HG02981 (cell line): ENCODE measurements at regions not wholly inside any gene's neighbourhood (a gene's known extent, or its start where the extent isn't known, plus 50 kb on each side); places are given as distances from the start of the nearest gene placed in this dataset.

Experiments used
- ATAC-seq: cut with Tn5 transposase; IDR thresholded peaks from one replicate; pipeline ENCODE4 v1.9.1; 2021; ENCODE audit warnings: mild to moderate bottlenecking, moderate library complexity; ENCODE audit not compliant: unreplicated experiment

DNA sequence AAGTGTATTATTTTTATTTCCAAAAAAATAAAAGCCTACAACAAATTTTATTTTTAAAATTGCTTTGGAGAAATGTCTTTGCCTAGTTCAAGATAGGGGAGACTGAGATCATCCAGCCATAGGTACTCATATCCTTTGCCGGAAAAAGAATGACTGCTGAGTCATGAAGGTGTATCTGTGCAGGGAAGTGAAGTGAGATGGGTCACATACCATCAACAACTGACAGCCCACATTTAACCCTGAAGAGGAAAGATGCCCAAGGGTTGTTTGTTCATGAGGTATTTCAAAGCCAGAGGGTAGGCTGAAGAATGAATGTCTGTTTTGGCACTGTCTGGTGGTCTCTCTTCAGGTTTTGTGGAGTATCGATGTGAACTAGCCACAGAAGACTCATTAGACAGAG lies 106.7 kb upstream of the TTC29 start:
- no peak for ATAC-seq

DNA sequence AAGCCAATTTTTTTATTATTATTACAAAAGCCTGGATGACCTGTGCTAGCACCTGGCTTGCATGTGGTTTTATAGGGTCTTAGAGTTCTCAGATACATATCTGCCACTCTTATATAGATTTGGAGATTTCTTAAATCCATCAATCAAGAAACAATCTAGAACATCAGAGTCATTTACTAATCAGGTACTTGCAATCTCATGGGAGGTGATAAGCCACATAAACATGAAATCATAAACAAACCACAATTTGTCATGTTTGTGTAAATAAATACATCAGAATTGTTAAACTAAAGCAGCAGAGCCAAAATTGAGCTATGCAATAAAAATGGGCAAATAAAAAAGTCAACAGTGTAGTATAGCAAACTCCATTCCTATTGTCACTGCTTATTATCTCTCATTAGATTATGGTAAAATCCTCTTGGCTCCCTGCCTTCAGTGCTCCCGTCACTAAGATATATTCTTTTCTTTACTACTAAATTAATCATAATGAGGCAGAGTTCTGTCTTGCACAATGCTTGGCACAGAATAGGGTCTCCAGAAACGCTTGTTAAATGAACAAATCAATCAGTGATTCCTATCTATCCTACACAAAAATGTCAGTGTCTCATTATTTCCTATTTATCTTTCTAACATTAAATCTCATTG lies 108.7 kb upstream of the TTC29 start:
- no peak for ATAC-seq

DNA sequence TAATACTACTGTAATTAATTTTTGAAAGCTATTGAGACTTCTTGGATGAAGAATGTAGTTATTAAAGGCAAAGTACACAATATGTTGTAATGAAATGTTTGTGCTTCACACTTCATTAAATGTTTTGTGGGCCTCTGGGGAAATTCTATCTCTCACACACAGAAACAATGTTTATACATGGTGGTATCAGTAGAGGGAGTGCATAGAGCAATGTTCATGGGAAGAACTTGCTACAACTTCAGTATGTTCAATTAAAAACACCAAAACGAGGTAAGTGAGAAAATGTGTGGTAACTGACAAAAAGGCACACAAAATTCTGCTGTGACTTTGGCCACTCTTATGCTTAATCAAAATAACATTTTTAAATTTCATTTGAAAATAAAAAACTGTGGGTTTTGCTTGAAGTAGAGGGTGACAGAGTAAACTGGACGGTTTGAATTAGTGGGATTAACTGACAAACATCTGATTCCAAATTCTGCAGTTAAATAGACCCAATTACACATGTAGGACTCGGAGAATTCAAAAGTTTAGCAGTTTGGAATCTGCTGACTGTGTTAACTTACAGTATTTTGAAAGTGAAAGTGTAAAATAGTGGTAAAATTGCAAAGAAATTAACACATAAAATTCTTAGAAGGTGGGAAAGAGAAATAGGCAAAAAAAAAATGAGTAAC lies 111.4 kb upstream of the TTC29 start:
- no peak for ATAC-seq

DNA sequence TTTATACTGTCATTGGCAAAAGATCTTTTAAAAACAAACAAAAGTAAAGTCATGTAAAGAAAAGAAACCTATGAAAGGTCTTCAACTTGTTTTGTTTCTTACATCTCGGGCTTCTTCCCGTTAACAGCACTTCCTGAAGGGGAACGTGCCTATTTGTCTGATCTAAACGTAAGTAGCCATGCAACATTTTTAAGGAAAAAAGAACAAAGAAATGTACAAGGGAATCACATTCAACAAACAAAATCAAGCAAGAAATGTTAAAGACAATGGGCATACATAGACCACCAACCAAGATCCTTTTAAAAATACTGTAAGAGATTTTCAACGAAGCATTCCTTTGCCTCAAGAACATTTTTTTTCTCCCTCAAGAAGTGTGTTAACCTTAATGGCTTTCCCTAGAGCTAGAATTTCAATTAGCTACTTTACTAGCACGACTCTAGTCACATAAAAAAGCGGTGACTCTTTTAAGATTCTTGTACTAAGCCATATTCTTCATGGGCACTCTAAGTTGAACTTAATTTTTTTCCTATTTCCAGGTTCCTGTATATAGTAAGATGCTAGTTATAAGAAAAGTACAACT lies 112.0 kb upstream of the TTC29 start:
- no peak for ATAC-seq

DNA sequence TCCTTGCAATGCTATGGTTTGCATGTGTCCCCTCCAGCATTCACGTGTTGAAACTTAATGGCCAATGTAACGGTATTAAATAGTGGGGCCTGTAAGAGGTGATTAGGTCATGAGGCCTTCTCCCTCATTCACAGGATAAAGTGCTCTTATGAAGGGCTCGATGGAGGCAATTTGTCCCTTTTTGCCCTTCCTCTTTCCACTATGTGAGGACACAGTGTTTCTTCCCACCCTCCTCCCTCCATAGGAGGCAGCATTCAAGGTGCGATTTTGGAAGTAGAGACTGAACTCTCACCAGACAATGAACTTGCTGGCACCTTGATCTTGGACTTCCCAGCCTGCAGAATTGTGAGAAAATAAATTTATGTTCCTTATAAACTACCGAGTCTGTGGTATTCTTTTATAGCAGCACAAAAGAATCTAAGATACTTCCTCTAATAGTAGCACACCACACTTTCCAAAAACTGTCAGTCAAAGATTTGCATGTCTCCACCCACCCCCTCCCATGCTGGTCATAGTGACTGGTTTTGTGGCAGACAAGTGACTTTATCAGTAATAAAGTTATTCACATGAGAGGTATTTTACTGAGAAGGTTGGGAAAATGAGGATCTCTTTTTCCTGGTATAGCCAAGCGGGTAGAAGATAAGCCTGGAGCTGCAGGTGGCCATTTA lies 113.5 kb upstream of the TTC29 start:
- ATAC-seq, result no peak

DNA sequence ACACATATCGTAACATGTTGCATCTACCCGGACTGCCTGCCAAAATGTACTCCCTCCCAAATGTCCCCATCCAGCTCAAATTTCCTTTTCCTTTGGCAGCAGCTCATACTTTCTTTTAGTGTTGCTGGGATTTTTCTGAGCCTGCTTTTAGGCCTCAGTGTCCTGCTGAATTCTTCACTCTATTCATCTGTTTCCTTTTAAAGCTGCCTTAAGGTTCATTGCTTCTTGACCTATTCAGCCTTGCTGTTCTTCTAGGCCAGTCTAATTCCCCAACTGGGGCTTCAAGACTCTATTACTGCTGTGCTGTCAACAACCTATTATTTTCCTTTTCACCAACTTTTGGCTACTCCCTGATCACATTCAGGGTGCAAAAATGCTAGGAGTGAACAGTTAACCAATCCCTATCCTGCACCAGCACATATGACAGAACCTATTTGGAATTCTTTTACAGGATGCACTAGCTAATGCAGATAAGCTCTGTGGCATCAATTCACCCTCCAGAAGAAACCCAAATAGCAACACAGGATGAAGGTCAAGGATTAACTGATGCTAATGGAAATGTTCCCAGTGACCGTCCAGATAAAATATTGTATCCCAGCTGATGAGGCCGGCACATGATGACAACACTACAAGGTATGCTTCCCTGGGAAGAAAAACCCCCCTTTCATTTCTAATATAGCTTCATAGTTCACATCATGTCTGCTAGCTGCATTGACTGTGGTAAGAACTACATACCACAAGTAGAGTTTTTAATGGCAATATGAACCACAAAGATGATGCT lies 114.7 kb upstream of the TTC29 start:
- ATAC-seq, result no peak

DNA sequence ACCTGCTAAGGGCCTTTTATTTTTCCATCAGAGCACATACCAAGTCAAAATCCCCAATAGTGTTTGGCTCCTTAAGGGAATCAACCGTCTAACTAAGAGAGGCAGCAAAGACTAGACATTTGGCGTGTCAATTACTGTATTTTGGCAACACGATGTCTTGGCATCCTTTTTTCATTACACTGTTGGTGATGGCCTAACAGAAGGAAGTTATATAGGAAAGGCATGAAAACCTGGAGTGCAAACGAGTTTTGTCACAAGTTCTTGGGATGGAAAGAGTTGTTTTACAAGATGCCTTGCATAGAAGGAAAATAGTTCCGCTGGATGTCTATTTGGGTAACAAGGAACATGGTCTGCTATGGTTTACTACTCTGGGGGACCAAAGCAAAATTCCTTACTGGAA lies 119.2 kb upstream of the TTC29 start:
- no peak for ATAC-seq

DNA sequence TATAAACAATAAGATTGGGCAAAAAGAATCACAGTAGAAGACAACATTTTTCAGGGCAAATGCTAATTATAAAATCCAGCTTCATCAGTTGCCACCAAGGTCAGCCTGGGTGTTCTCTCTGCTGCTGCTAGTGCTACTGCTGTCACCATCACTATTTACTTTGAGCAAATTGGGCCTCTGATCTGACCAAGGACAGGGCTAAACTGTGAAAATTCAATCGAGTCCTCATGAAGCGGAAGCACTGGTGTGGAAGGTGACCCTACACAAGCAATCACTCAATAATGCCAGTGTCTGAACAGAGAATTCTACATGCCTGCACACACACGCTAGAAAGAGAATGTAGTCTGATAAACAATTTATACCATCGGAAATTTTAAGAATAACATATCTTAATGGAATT lies 122.9 kb upstream of the TTC29 start:
- ATAC-seq, result no peak

DNA sequence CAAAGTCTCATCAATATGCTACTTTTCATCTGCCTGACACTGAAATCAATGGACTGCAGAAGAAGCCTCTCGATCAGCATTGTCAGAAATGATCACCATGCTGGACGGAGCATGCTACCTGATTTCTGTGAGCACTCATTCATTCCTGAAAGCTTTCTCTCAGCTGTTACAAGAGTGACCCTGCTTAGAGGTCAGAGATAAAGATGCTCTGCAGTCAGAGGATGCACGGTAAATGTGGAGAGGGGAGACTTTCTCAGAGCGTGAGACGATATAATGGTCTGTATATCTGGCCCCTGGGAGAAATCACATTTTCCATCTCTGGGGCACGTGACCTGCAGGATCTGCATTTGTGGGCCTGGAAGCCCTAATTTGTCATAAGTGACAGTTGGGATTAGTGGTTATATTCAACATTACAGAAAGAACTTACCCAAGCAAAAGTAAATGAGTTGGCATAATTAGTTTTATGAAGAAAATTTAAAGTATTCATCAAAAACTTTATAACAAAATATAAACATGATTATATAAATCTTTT lies 125.6 kb upstream of the TTC29 start:
- ATAC-seq, result no peak

DNA sequence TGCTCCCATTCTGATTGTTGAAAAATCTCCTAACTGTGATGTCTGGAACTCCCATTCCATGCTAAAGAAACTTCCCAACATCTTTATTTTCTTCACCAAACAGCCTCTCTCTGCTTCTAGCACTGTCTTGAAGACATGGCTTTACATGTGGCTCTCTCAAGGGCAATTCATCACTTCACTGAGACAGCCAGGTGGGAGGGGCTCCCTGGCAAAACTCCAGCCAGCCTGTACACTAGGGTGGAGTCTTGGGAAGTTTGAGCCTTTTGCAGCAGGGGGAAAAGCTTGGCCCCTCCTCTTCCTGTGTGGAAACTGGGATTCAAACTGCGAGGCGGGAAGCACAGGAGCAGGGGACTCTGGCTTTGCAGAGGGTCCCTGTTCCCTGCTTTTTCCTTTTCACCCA lies 130.5 kb upstream of the TTC29 start:
- no peak for ATAC-seq

DNA sequence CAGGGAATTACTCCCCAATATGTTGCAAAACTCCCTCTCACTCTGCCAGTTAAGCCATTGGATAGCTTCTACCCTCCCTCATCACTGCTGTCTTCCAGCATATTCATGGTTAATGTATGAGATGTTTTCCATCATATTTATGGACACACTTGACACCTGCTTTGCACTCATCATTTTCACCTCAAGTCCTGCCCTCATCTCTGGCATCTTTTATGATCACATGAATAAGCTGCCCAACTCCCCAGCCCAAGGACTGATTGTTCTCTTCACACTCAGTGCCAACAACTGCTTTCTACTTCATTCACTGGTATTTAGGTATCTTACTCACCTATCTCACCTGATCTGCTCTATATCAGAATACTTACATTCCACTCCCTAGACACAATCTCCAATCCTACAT lies 131.1 kb upstream of the TTC29 start:
- ATAC-seq, result no peak

DNA sequence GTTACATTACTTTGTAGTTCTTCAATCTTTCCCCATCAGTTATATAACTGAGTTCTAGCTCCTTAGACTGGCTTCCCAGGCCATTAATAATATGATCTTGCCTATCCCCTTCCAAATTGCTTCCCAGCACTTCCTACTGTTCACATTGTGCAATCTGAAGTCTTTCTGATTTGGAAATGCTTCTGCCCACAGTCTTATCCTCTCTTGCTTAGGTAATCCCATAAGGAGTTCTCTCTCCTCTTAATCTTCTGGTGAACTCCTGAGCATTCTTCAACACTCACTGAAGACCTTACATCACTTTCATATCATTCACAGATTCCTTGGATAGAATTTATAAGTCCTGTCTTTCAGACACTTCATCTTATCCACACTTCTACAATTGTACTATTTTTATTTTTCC lies 132.7 kb upstream of the TTC29 start:
- no peak for ATAC-seq

DNA sequence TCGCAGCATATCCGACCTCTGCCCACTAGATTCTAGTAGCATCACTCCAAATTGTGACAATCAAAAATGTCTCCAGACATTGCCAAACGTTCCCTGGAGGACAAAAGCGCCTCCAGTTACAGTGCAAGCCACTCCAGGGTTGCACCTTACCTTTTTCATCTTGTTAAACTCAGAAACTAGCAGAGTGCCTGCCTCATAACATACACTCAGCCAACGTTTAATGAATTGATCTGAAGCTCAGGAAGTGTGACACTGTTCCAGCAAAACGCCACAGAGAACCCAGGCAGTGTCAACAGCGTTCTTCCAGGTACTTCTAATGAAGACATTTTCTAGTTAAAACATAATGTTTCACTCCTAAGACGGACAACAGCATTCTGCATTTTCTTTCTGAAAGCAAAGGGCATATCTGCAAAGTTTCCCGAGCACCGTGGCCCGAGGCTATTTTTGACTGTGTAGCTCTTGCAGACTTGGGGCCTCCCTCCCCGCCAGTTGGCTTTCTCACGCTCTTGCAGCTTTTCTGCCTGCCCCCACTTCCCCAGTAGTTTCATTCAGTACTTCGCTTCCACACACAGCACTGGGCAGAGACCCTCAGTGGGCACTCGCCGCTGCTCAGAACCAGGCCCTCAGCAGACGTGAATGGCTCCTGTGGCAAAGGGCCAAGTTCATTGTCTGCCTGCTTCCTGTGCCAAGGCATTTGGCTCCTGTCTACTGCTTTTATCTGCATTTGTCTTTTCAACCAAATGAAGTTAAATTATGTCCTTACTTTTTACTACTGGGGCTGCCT lies 133.4 kb upstream of the TTC29 start:
- no peak for ATAC-seq

DNA sequence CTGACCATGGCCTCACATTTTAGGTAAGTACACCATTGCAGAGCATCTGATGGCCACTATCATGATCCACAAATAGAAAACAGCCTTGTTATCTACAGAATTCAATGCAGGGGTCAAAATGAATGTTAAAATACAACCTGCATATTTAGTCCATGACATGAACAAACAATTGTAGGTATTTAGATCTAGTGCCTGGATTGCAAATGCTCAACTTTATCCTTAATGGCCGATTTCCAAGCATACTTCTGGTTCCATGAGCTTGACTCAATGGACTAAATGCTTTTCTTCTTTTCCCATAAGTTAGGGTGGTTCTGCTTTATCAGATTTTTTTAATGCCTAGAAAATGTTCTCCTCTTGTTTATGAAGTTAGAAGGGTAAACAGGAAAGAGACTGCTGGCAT lies 139.2 kb upstream of the TTC29 start:
- no peak for ATAC-seq

DNA sequence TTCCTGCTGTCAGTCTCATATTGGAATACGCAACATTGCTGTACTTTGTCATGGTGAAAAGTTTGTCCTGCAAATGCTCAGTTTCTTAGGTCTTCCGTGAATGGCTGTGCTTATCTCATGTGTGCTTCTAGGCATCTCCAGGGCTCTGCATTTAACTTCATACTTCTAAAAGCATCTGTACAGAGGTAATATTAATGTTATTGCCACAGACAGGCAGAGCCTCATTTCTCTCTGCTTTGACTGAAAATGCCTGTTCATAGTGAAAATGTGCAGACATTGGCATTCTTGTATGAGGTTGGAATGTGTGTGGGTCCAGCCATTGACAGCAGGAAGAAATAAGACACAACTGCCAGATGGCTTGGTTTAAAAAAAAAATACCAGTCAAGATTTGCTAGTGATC lies 140.1 kb upstream of the TTC29 start:
- no peak for ATAC-seq

DNA sequence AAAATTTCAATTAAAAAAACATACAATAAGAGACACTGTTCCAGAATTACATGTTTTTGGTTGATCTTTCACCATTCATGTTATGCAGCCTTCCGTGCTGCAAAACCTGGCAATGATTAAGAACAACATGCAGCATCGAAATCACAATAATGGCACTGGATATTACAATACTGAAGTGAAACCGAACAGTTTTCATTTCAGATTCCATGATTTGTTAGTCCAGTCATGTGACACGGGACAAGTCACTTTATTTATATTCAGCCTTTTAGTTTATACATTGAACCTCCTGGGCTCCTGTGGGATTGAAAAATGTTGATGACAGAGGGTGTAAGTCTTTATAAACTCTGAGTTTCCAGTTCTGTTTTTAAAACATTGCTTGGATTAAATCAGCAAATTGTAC lies 142.5 kb upstream of the TTC29 start:
- ATAC-seq, result no peak

DNA sequence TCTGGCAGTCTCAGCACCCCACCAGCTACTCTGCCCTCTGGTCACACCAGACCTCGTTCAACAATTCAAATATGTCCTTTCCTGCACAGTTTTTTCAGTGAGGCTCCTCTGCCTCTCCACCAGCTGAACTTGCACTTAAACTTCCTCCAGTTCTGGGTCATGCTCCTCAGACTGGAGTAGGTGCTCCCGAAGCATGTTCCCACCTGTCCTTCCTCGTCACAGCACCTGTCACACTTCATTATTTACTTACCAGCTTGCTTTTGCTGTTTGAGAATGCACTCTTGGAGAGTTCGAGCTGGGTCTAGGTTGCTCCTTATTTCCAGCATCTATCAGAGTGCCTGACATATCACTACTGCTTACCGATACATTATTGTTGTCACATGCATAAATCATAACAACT lies 144.8 kb upstream of the TTC29 start:
- ATAC-seq, result no peak

DNA sequence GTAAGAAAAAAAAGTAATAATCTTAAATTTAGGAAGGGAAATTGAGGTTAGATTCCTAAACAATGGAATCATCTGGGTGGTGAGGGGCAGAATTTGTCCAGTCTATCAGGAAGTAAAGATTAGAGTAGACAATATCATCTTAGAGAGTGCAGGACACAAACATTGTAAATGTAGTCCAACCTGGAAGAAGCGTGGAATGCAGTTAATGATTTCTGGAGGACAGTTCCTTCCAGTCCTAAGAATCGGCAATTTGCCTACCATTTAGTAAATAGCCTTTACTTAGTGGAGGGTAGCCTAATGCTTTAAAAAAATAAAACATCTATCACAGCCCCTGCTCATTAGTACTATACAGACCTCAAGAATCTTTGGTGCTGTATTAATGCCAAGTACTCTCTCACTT lies 147.5 kb upstream of the TTC29 start:
- no peak for ATAC-seq

DNA sequence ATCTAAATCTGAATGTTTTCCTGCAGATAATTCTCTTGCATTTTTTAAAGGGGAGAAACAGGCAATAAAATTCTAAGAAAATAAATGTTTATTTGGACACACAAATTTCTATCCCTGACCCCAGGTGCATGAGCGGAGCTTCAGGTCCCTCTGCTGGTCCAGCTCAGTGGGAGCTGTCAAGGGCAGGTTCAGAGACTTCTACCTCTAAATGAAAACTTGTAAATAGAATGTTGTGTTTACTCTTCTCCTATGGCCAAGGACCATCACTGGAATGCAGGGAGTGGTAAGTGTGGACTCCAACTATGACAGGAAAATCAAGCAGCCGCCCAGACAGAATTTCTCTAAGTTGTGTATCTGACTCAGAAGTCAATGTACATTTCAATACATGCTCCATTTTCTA lies 148.6 kb upstream of the TTC29 start:
- no peak for ATAC-seq
